ENCODE measurements at regions not wholly inside any gene's neighbourhood (a gene's known extent, or its start where the extent isn't known, plus 50 kb on each side); places are given as distances from the start of the nearest gene placed in this dataset.

GRCh38 chr10:11667756-11668155 lies 56.3 kb upstream of the USP6NL start:
- TF ChIP-seq POLR2AphosphoS5 (IDR thresholded peaks at IDR 0.05; ENCODE audit: low read depth, low read length), result no peak
- no peak for TF ChIP-seq TAF1 (IDR thresholded peaks at IDR 0.05; ENCODE audit: borderline replicate concordance, insufficient read depth, low read length)
- no peak for TF ChIP-seq REST (IDR thresholded peaks at IDR 0.05; ENCODE audit: insufficient read depth in 1 of 2, low read depth in 2 of 2, low read length in 2 of 2)

Data from PFSK-1 (cell line).